Mucosa of descending colon (tissue), 3 donors: ENCODE measurements at regions not wholly inside any gene's neighbourhood (a gene's known extent, or its start where the extent isn't known, plus 50 kb on each side); places are given as distances from the start of the nearest gene placed in this dataset.

Experiments
- ATAC-seq: fragments of 200-7000 bp; cut with Tn5 transposase; one replicate; pipeline ENCODE4 v1.9.1; 2020; ENCODE audit warnings: mild to moderate bottlenecking, moderate library complexity
- DNase-seq, 3 donors: peaks; one replicate each; pipeline ENCODE4 v3.0.0-alpha.2; 2020
- H3K36me3 ChIP-seq: fragments of 200-600 bp; one replicate; pipeline ENCODE4 v1.8.0; 2021; ENCODE audit warnings: low read depth, mild to moderate bottlenecking
- H3K4me1 ChIP-seq: fragments of 200-600 bp; one replicate; pipeline ENCODE4 v1.8.0; 2021; ENCODE audit warnings: low read depth, mild to moderate bottlenecking
- H3K4me3 ChIP-seq: fragments of 200-600 bp; one replicate; pipeline ENCODE4 v1.8.0; 2021; ENCODE audit warnings: mild to moderate bottlenecking
- H3K9me3 ChIP-seq: fragments of 200-600 bp; one replicate; pipeline ENCODE4 v1.8.0; 2021; ENCODE audit warnings: mild to moderate bottlenecking
- CTCF ChIP-seq: fragments of 200-600 bp; IDR thresholded peaks from one replicate; pipeline ENCODE4 v1.8.0; 2022; ENCODE audit warnings: antibody characterized with exemption, mild to moderate bottlenecking
- intact Hi-C, 2 donors: fragments of 100-400 bp; cut with DNase I in 1 of 2; cut with micrococcal nuclease in 1 of 2; formaldehyde crosslinking; loops; one replicate each; pipeline versions ENCODE4 v1.11.0 to v1.11.1; 2022; cut with DNase I, micrococcal nuclease
- donor health status: DM: no; HTN: no; CAD: no; lungs with moderate emphysema.
- donor health status: DM: no; HTN: no; CAD: no.
- donor health status: DM: no; HTN: yes; CAD: no.

- no peaks in the 10 kb centered on the region for H3K9me3 ChIP-seq
- ATAC-seq (no peak), DNase-seq (no peak)
- intact Hi-C loops, result no loop called here
- H3K36me3 ChIP-seq, result no peaks in the 10 kb centered on the region
- no peaks in the 10 kb centered on the region for H3K4me1 ChIP-seq
- no peak overlapping the region for H3K4me3 ChIP-seq
- TF ChIP-seq CTCF, result no peak
Observed at GRCh38 chr3:73796382-73796781, 171.6 kb upstream of the PDZRN3 start.

- H3K4me1 ChIP-seq, result no peaks in the 10 kb centered on the region
- no peak overlapping the region for H3K4me3 ChIP-seq
- ATAC-seq, result no peak
- intact Hi-C loops, result no loop called here
- no peaks in the 10 kb centered on the region for H3K9me3 ChIP-seq
- no peak for TF ChIP-seq CTCF
- no peaks in the 10 kb centered on the region for H3K36me3 ChIP-seq
- no peak for DNase-seq
Observed at GRCh38 chr3:73791356-73791755, 166.6 kb upstream of the PDZRN3 start.

- DNase-seq (no peak), ATAC-seq (no peak)
- no peak for TF ChIP-seq CTCF
- Histone ChIP-seq H3K36me3 (no peaks in the 10 kb centered on the region), H3K9me3 (no peaks in the 10 kb centered on the region), H3K4me3 (no peak overlapping the region), H3K4me1 (no peaks in the 10 kb centered on the region)
- intact Hi-C loops, result no loop called here
Observed at GRCh38 chr3:73789825-73790444, 165.2 kb upstream of the PDZRN3 start.

GRCh38 chr3:73787620-73788019 lies 162.9 kb upstream of the PDZRN3 start:
- no peak overlapping the region for H3K4me3 ChIP-seq
- no peaks in the 10 kb centered on the region for H3K9me3 ChIP-seq
- ATAC-seq (no peak), DNase-seq (no peak)
- no peaks in the 10 kb centered on the region for H3K4me1 ChIP-seq
- TF ChIP-seq CTCF, result no peak
- H3K36me3 ChIP-seq, result no peaks in the 10 kb centered on the region
- intact Hi-C loops, result no loop called here

GRCh38 chr3:73786998-73787397 lies 162.3 kb upstream of the PDZRN3 start:
- Histone ChIP-seq H3K9me3 (no peaks in the 10 kb centered on the region), H3K36me3 (no peaks in the 10 kb centered on the region), H3K4me1 (no peaks in the 10 kb centered on the region), H3K4me3 (no peak overlapping the region)
- no peak for TF ChIP-seq CTCF
- ATAC-seq (no peak), DNase-seq (no peak)
- intact Hi-C loops, result no loop called here

- H3K4me1 ChIP-seq, result no peaks in the 10 kb centered on the region
- ATAC-seq (no peak), DNase-seq (no peak)
- no peaks in the 10 kb centered on the region for H3K36me3 ChIP-seq
- no peak overlapping the region for H3K4me3 ChIP-seq
- TF ChIP-seq CTCF, result no peak
- no peaks in the 10 kb centered on the region for H3K9me3 ChIP-seq
- intact Hi-C loops, result no loop called here
Observed at GRCh38 chr3:73786321-73786807, 161.6 kb upstream of the PDZRN3 start.
